Panc1 (cell line): ENCODE measurements at regions not wholly inside any gene's neighbourhood (a gene's known extent, or its start where the extent isn't known, plus 50 kb on each side); places are given as distances from the start of the nearest gene placed in this dataset.

Experiments used
- ATAC-seq: fragments of 200-7000 bp; cut with Tn5 transposase; 2 replicates; pipeline ENCODE4 v1.9.1; 2020; ENCODE audit warnings: mild to moderate bottlenecking, moderate library complexity
- BruUV-seq: library from RNA; stranded (reverse); fragments of 400-500 nt; replicated peaks from 2 replicates; lab custom pipeline; 2021; lab: Mats Ljungman, UMichigan
- CTCF ChIA-PET: fragments of 300-600 bp; sonication (Branson Sonifier 250); formaldehyde crosslinking; loops from one replicate; lab custom pipeline; 2022; ENCODE audit warnings: antibody characterized with exemption; lab: Charles Lee
- POLR2A ChIA-PET: fragments of 300-600 bp; sonication (Branson Sonifier 250); formaldehyde crosslinking; loops from one replicate; lab custom pipeline; 2022; ENCODE audit warnings: antibody characterized with exemption; lab: Charles Lee
- DNase-seq: peaks from one replicate; pipeline ENCODE4 v3.0.0-alpha.2; 2010; ENCODE audit warnings: low read depth, low spot score
- H3K27ac ChIP-seq: 2 replicates; pipeline ENCODE4 v1.5.1; 2011; ENCODE audit warnings: mild to moderate bottlenecking, low read length, inconsistent platforms
- H3K27me3 ChIP-seq: fragments of 200-500 bp; sonication (Bioruptor generic); 2 replicates; pipeline ENCODE4 v1.6.0; 2014; ENCODE audit warnings: low read length, inconsistent platforms; ENCODE audit not compliant: control insufficient read depth, insufficient read depth
- H3K36me3 ChIP-seq: fragments of 200-500 bp; sonication (Bioruptor generic); 2 replicates; pipeline ENCODE4 v1.5.1; 2014; ENCODE audit warnings: inconsistent platforms, mild to moderate bottlenecking, low read length, moderate library complexity; ENCODE audit not compliant: control insufficient read depth, insufficient read depth
- H3K4me1 ChIP-seq: 2 replicates; pipeline ENCODE4 v1.5.1; 2011; ENCODE audit warnings: inconsistent platforms, mild to moderate bottlenecking, low read length, moderate library complexity; ENCODE audit not compliant: control insufficient read depth, insufficient read depth
- H3K4me3 ChIP-seq, 2 experiments: 2 replicates each; pipeline ENCODE4 v1.5.1; 2011 to 2012; ENCODE audit warnings: low read depth in 2 of 2, low read length in 2 of 2, mild to moderate bottlenecking in 2 of 2, inconsistent platforms in 1 of 2, moderate library complexity in 1 of 2
- H3K9me3 ChIP-seq: fragments of 200-500 bp; sonication (Bioruptor generic); 2 replicates; pipeline ENCODE4 v1.5.1; 2014; ENCODE audit warnings: low read depth, mild to moderate bottlenecking, inconsistent platforms, low read length, moderate library complexity; ENCODE audit not compliant: control insufficient read depth, insufficient read depth
- CTCF ChIP-seq: fragments of 450-650 bp; IDR thresholded peaks from 2 replicates; pipeline ENCODE4 v1.5.1; 2017; ENCODE audit warnings: mild to moderate bottlenecking
- POLR2AphosphoS5 ChIP-seq: IDR thresholded peaks from 2 replicates; pipeline ENCODE4 v1.6.1; 2012; ENCODE audit warnings: mild to moderate bottlenecking, low read depth, low read length, moderate library complexity
- REST ChIP-seq, 2 experiments: IDR thresholded peaks; 2 replicates each; pipeline ENCODE4 v1.6.1; 2011 to 2012; ENCODE audit warnings: low read depth in 2 of 2, control low read depth in 1 of 2, low read length in 1 of 2, mild to moderate bottlenecking in 1 of 2, moderate library complexity in 1 of 2; ENCODE audit not compliant: insufficient read depth in 1 of 2
- SIN3A ChIP-seq: IDR thresholded peaks from 2 replicates; pipeline ENCODE4 v1.6.1; 2012; ENCODE audit warnings: low read depth, mild to moderate bottlenecking, low read length, moderate library complexity, borderline replicate concordance; ENCODE audit not compliant: insufficient read depth
- TCF7L2 ChIP-seq: IDR thresholded peaks from 2 replicates; pipeline ENCODE4 v1.6.1; 2011; ENCODE audit warnings: mild to moderate bottlenecking, low read depth, low read length, inconsistent platforms
- in situ Hi-C: cut with HindIII; loops from 2 replicates; pipeline ENCODE4 v1.10.0; 2016; ENCODE audit warnings: low sequenced_read_pairs, low pct_unique_long_range_greater_than_20kb
- intact Hi-C: fragments of 100-400 bp; cut with micrococcal nuclease; formaldehyde crosslinking; loops from one replicate; pipeline ENCODE4 v1.10.0; 2022; ENCODE audit not compliant: unreplicated experiment

DNA sequence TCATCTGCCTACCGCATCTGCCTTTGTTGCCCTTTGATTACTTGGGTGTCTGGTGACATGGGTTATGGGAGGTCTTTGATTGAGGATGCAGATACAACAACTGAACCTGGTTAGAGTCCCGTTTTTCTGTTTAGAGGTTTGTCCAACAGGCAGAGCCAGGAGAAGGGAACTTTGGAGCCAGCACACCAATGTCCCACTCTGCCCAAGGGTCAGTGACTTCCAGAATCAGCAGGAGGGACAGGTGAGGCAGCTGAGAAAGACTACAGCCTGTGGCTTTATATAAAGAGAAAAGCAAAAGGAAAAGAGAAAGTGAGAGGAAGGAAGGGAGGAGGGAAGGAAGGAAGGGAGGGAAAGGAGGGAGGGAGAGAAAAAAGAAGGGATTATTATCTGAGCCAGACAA is 101.5 kb upstream of the ZNF644 start:
- POLR2A ChIA-PET, result no interaction called here
- ATAC-seq, result no peak
- intact Hi-C loops, result no loop called here

DNA sequence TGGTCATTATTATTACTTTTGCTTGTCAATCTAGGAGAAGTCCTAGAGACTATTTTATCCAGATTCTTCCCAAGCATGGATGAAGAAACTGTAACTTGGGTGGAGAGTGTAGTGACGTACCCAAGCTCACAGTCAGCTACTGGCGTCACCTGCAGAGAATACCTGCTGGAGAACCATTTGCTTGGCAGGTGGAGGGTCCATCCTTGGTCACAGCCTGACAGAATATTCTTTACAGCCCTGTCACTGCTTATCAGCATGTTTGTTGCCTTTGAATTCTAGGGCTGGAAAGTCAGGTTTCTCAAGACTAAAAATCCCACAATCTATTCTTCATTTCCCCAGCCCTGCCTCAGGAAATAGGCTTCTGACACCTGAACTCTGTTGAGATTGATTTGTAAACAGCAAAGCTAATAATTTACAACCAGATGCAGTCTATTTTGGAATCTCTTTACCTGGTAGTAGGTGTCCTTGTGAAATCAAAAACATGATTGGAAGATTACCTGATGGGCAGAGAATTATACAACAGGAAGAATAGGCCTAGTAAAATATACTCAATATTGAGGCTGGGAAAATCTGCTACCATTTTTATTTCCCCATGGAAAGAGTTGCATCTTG is 100.4 kb upstream of the ZNF644 start:
- Histone ChIP-seq H3K27me3 (0 out of 2 replicates have a peak, but pooled peaks cover 2% of the 10 kb centered on the region), H3K36me3 (no peaks in the 10 kb centered on the region), H3K4me1 (no peaks in the 10 kb centered on the region), H3K4me3 (no peak overlapping the region), H3K9me3 (no peaks in the 10 kb centered on the region), H3K27ac (no peak overlapping the region)
- POLR2A ChIA-PET, result no interaction called here
- CTCF ChIA-PET, result no interaction called here
- DNase-seq (no peak), ATAC-seq (no peak)
- intact Hi-C loops, result no loop called here
- TF ChIP-seq CTCF (no peak), SIN3A (no peak), TCF7L2 (no peak), REST (IDR thresholded peaks at IDR 0.05; ENCODE audit: insufficient read depth in 1 of 2, low read depth in 2 of 2, low read length in 1 of 2) (no peak), POLR2AphosphoS5 (no peak)
- in situ Hi-C loops, result no loop called here
- BruUV-seq, result no TSS peak

More for the DNA sequence above, 101.5 kb upstream of the ZNF644 start:
- Histone ChIP-seq H3K27ac (no peak overlapping the region), H3K4me1 (no peaks in the 10 kb centered on the region), H3K36me3 (no peaks in the 10 kb centered on the region), H3K4me3 (no peak overlapping the region), H3K27me3 (0 out of 2 replicates have a peak, but pooled peaks cover 2% of the 10 kb centered on the region), H3K9me3 (no peaks in the 10 kb centered on the region)
- in situ Hi-C loops, result no loop called here
- DNase-seq, result no peak
- CTCF ChIA-PET, result no interaction called here
- BruUV-seq, result no TSS peak
- TF ChIP-seq REST (IDR thresholded peaks at IDR 0.05; ENCODE audit: insufficient read depth in 1 of 2, low read depth in 2 of 2, low read length in 1 of 2) (no peak), TCF7L2 (no peak), CTCF (no peak), POLR2AphosphoS5 (no peak), SIN3A (no peak)
